ENCODE measurements at regions not wholly inside any gene's neighbourhood (a gene's known extent, or its start where the extent isn't known, plus 50 kb on each side); places are given as distances from the start of the nearest gene placed in this dataset.

DNA sequence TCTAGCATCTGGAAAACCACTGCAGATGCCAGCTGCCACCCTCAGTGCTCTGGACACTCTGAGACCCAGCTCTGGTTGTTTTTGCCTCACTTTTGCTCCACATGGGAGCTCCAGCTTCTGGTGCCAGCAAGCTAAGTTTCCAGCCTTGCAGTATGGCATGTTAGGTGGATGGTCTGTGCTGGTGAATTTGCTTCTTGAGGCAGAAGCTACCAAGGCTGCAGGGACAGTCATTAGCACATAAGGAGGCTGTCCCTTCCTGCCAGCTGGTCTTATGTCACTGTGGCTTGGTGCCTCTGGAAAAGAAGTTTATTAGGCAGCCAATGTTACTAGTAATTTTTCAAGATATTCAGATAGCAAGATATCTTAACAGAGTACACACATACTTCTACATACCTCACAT, 64.2 kb upstream of the CSRP2 start:
- TF ChIP-seq, protein P1, sequence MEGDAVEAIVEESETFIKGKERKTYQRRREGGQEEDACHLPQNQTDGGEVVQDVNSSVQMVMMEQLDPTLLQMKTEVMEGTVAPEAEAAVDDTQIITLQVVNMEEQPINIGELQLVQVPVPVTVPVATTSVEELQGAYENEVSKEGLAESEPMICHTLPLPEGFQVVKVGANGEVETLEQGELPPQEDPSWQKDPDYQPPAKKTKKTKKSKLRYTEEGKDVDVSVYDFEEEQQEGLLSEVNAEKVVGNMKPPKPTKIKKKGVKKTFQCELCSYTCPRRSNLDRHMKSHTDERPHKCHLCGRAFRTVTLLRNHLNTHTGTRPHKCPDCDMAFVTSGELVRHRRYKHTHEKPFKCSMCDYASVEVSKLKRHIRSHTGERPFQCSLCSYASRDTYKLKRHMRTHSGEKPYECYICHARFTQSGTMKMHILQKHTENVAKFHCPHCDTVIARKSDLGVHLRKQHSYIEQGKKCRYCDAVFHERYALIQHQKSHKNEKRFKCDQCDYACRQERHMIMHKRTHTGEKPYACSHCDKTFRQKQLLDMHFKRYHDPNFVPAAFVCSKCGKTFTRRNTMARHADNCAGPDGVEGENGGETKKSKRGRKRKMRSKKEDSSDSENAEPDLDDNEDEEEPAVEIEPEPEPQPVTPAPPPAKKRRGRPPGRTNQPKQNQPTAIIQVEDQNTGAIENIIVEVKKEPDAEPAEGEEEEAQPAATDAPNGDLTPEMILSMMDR (conservative IDR thresholded peaks at IDR 0.05; ENCODE audit: low read depth, low read length) = no peak
- TF ChIP-seq, protein P2, sequence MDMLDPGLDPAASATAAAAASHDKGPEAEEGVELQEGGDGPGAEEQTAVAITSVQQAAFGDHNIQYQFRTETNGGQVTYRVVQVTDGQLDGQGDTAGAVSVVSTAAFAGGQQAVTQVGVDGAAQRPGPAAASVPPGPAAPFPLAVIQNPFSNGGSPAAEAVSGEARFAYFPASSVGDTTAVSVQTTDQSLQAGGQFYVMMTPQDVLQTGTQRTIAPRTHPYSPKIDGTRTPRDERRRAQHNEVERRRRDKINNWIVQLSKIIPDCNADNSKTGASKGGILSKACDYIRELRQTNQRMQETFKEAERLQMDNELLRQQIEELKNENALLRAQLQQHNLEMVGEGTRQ (IDR thresholded peaks at IDR 0.05; ENCODE audit: low read depth, low read length) = no peak
- TF ChIP-seq POLR2A (IDR thresholded peaks at IDR 0.05; ENCODE audit: low read depth, low read length) (no peak), RCOR1 (IDR thresholded peaks at IDR 0.05; ENCODE audit: insufficient replicate concordance, low read length) (no peak), RFX5 (IDR thresholded peaks at IDR 0.05; ENCODE audit: low read depth, low read length) (no peak), MXI1 (IDR thresholded peaks at IDR 0.05; ENCODE audit: borderline replicate concordance, low read depth, low read length) (no peak), SMC3 (IDR thresholded peaks at IDR 0.05; ENCODE audit: low read depth, low read length) (no peak), RAD21 (IDR thresholded peaks at IDR 0.05; ENCODE audit: low read length) (no peak), MAFK (IDR thresholded peaks at IDR 0.05; ENCODE audit: low read depth, low read length) (no peak)
- TF ChIP-seq, protein P3, sequence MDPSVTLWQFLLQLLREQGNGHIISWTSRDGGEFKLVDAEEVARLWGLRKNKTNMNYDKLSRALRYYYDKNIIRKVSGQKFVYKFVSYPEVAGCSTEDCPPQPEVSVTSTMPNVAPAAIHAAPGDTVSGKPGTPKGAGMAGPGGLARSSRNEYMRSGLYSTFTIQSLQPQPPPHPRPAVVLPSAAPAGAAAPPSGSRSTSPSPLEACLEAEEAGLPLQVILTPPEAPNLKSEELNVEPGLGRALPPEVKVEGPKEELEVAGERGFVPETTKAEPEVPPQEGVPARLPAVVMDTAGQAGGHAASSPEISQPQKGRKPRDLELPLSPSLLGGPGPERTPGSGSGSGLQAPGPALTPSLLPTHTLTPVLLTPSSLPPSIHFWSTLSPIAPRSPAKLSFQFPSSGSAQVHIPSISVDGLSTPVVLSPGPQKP (IDR thresholded peaks at IDR 0.05; ENCODE audit: borderline replicate concordance, low read depth, low read length) = no peak
